ENCODE measurements at regions not wholly inside any gene's neighbourhood (a gene's known extent, or its start where the extent isn't known, plus 50 kb on each side); places are given as distances from the start of the nearest gene placed in this dataset.
"Not testable (repeated sequence)": the region's sequence is repeated elsewhere in the genome, so short reads cannot be mapped to it uniquely, and the experiment has no call there.

DNA sequence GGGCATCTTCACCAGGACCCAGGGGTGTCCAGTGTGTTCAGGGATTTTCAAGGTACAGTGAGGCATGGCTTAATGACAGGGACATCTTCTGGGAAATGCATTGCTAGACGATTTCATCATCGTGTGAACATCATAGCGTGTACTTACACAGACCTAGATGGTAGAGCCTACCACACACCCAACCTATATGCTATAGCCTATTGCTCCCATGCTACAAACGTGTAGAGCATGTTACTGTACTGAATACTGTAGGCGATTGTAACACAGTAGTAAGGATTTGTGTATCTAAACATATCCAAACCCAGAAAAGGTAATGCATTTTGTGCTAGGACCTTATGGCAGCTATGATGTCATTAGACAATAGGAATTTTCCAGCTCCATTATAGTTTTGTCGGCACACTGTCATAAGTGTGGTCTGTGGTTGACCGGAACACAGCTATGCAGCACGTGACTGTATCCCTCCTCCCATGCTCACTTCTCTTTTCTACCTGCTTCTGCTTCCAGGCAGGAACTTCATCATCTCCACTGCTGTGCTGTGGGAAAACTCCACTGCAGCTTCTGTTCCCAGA, 416.2 kb upstream of the NFE2L3 start:
- H3K9me3 Mint-ChIP-seq = peaks cover 28% of the 10 kb centered on the region
- H3K4me1 Mint-ChIP-seq (ENCODE audit: low read depth) = no peaks in the 10 kb centered on the region
- H3K36me3 Mint-ChIP-seq (ENCODE audit: low read depth) = no peaks in the 10 kb centered on the region
- DNase-seq = no peak
- H3K27me3 Mint-ChIP-seq (ENCODE audit: insufficient read depth) = peaks cover 1% of the 10 kb centered on the region; the same call in 1 of the 2 replicates
- H3K27ac Mint-ChIP-seq = no peak overlapping the region
- no peak for TF ChIP-seq CTCF (IDR thresholded peaks at IDR 0.05)
- H3K4me3 Mint-ChIP-seq = no peak overlapping the region

GRCh38 chr7:25738528-25738927, 413.5 kb upstream of the NFE2L3 start:
- H3K4me1 Mint-ChIP-seq (ENCODE audit: low read depth) = no peaks in the 10 kb centered on the region
- DNase-seq = no peak
- H3K27me3 Mint-ChIP-seq (ENCODE audit: insufficient read depth) = peaks cover 1% of the 10 kb centered on the region; the same call in 1 of the 2 replicates
- H3K4me3 Mint-ChIP-seq = no peak overlapping the region
- H3K27ac Mint-ChIP-seq = no peak overlapping the region
- TF ChIP-seq CTCF (IDR thresholded peaks at IDR 0.05) = no peak
- no peaks in the 10 kb centered on the region for H3K36me3 Mint-ChIP-seq (ENCODE audit: low read depth)
- H3K9me3 Mint-ChIP-seq = peaks cover 34% of the 10 kb centered on the region

- Mint-ChIP-seq H3K36me3 (ENCODE audit: low read depth) (no peaks in the 10 kb centered on the region), H3K4me1 (ENCODE audit: low read depth) (no peaks in the 10 kb centered on the region), H3K9me3 (peaks cover 37% of the 10 kb centered on the region), H3K27me3 (ENCODE audit: insufficient read depth) (peaks cover 1% of the 10 kb centered on the region; the same call in 1 of the 2 replicates), H3K27ac (no peak overlapping the region), H3K4me3 (no peak overlapping the region)
- DNase-seq = no peak
- no peak for TF ChIP-seq CTCF (IDR thresholded peaks at IDR 0.05)
Measured at GRCh38 chr7:25739143-25739542, 412.9 kb upstream of the NFE2L3 start.

DNA sequence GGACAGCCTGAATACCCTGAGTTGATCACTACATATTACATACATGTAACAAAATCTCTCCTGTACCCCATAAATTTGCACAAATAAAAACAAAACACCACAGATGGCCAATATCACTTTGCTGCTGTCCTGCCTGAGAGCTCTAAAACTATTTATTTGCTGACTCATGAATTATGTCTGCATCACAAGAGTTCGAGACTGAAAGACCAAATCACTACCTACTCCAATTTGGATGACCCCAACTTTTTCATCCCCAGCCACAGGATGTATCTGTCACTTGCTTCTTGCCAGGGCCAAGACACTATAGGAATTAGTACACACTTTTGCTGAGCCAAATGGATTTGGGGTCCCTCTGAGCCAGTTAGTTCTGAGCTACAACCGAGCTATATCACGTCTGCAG, 409.7 kb upstream of the NFE2L3 start:
- no peaks in the 10 kb centered on the region for H3K4me1 Mint-ChIP-seq (ENCODE audit: low read depth)
- no peak overlapping the region for H3K27ac Mint-ChIP-seq
- no peak for DNase-seq
- H3K4me3 Mint-ChIP-seq = no peak overlapping the region
- TF ChIP-seq CTCF (IDR thresholded peaks at IDR 0.05) = no peak
- no peaks in the 10 kb centered on the region for H3K36me3 Mint-ChIP-seq (ENCODE audit: low read depth)
- H3K27me3 Mint-ChIP-seq (ENCODE audit: insufficient read depth) = no peaks in the 10 kb centered on the region
- peaks cover 27% of the 10 kb centered on the region for H3K9me3 Mint-ChIP-seq

DNA sequence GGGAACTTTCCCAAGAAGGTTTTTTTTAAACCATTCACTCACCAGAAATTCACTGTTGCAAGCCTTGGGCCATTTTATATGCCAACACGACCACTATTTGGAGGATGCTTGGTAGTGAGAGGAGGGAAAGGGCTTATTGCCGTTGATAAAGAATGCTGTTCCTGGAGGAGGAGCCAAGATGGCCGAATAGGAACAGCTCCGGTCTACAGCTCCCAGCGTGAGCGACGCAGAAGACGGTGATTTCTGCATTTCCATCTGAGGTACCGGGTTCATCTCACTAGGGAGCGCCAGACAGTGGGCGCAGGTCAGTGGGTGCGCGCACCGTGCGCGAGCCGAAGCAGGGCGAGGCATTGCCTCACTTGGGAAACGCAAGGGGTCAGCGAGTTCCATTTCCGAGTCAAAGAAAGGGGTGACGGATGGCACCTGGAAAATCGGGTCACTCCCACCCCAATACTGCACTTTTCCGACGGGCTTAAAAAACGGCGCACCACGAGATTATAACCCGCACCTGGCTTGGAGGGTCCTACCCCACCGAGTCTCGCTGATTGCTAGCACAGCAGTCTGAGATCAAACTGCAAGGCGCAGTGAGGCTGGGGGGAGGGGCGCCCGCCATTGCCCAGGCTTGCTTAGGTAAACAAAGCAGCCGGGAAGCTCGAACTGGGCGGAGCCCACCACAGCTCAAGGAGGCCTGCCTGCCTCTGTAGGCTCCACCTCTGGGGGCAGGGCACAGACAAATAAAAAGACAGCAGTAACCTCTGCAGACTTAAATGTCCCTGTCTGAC, 408.1 kb upstream of the NFE2L3 start:
- DNase-seq; H3K4me3 Mint-ChIP-seq; H3K27me3 Mint-ChIP-seq (ENCODE audit: insufficient read depth); H3K27ac Mint-ChIP-seq; H3K36me3 Mint-ChIP-seq (ENCODE audit: low read depth); H3K4me1 Mint-ChIP-seq (ENCODE audit: low read depth): not testable (repeated sequence)
- H3K9me3 Mint-ChIP-seq = peaks cover 18% of the 10 kb centered on the region

DNA sequence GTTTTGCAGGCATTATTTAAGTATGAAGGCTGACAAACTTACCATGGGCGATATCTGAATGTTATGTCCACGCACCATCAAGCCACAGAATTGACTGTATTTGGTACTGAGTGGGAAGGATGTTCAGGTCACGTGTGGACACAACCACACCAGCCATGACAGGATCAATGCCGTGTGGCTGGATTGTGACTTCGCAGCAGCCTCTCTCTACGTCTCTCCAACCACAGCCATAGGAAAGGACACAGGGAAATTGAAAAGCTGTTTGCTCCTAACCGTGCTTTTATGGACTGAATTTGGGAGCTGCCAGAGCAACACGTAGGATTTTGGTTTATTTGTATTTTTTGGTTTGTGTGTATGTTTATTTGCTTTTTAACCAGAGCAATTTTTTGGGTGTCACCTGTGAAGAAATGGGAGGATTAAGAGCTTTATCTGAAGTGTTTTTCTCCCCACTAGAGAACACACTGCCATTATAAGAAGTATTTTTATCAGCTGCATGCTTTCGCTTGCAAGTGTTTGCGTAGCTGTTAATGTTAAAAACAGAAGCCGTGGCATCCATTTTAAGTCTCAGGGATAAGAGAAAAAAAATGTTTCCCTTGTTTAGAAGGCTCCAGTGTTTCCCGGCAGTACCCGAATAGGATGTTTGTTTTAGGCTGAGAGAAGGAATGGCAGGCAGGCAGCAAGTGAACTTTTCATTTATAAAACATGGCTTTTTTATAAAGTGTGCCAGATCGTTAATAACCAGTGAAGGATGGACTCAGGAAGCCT, 401.1 kb upstream of the NFE2L3 start:
- Mint-ChIP-seq H3K9me3 (peaks cover 23% of the 10 kb centered on the region), H3K4me3 (no peak overlapping the region), H3K27me3 (ENCODE audit: insufficient read depth) (no peaks in the 10 kb centered on the region; the same call in none of the 2 replicates), H3K4me1 (ENCODE audit: low read depth) (no peaks in the 10 kb centered on the region), H3K36me3 (ENCODE audit: low read depth) (no peaks in the 10 kb centered on the region), H3K27ac (no peak overlapping the region)
- TF ChIP-seq CTCF (IDR thresholded peaks at IDR 0.05) = no peak
- DNase-seq = no peak

Data from HFFc6 (cell line).